ENCODE measurements at regions not wholly inside any gene's neighbourhood (a gene's known extent, or its start where the extent isn't known, plus 50 kb on each side); places are given as distances from the start of the nearest gene placed in this dataset.

GRCh38 chr17:14690704-14691103 lies 389.8 kb downstream of the HS3ST3B1 start (continued):
- TF ChIP-seq ZNF407 (IDR thresholded peaks at IDR 0.05; ENCODE audit: low read depth): no peak
- no peak for TF ChIP-seq ZNF76 (CRISPR knock-in tag; IDR thresholded peaks at IDR 0.05; ENCODE audit: borderline replicate concordance)
- TF ChIP-seq SMC3 (conservative IDR thresholded peaks at IDR 0.05; ENCODE audit: insufficient read depth, low read depth, low read length): no peak
- TF ChIP-seq FOXP1 (CRISPR knock-in tag; IDR thresholded peaks at IDR 0.05): no peak
- TF ChIP-seq ZEB2 (IDR thresholded peaks at IDR 0.05): no peak
- no peak for TF ChIP-seq HEY1 (CRISPR knock-in tag; IDR thresholded peaks at IDR 0.05; ENCODE audit: borderline replicate concordance)
- no peak for TF ChIP-seq MXD1 (CRISPR knock-in tag; IDR thresholded peaks at IDR 0.05; ENCODE audit: borderline replicate concordance, poor library complexity, severe bottlenecking)
- no peak for TF ChIP-seq BCLAF1 (IDR thresholded peaks at IDR 0.05; ENCODE audit: borderline replicate concordance in 1 of 2, control insufficient read depth in 1 of 2, low read depth in 2 of 2, low read length in 1 of 2)
- no peak for TF ChIP-seq ZNF324 (CRISPR knock-in tag; IDR thresholded peaks at IDR 0.05)
- no peak for TF ChIP-seq CREB5 (CRISPR knock-in tag; IDR thresholded peaks at IDR 0.05)
- TF ChIP-seq CSDE1 (IDR thresholded peaks at IDR 0.05): no peak
